GM19023 (cell line): ENCODE measurements at regions not wholly inside any gene's neighbourhood (a gene's known extent, or its start where the extent isn't known, plus 50 kb on each side); places are given as distances from the start of the nearest gene placed in this dataset.

Experiments used
- ATAC-seq: cut with Tn5 transposase; IDR thresholded peaks from one replicate; pipeline ENCODE4 v1.9.1; 2021; ENCODE audit warnings: mild to moderate bottlenecking, moderate library complexity; ENCODE audit not compliant: unreplicated experiment

GRCh38 chr18:30106356-30106755, 936.2 kb downstream of the DSC3 start:
- no peak for ATAC-seq

- no peak for ATAC-seq
Measured at GRCh38 chr18:30103881-30104280, 938.7 kb downstream of the DSC3 start.

GRCh38 chr18:30096796-30097195, 945.7 kb downstream of the DSC3 start:
- no peak for ATAC-seq

- no peak for ATAC-seq
Measured at GRCh38 chr18:30094556-30094955, 948.0 kb downstream of the DSC3 start.

GRCh38 chr18:30093376-30093775, 949.2 kb downstream of the DSC3 start:
- no peak for ATAC-seq

GRCh38 chr18:30088238-30089015, 954.1 kb downstream of the DSC3 start:
- ATAC-seq: no peak

GRCh38 chr18:30086351-30086750, 956.2 kb downstream of the DSC3 start:
- no peak for ATAC-seq

- no peak for ATAC-seq
Measured at GRCh38 chr18:30081122-30081521, 961.4 kb downstream of the DSC3 start.

- ATAC-seq: no peak
Measured at GRCh38 chr18:30072609-30073385, 969.7 kb downstream of the DSC3 start.

GRCh38 chr18:30066288-30066687, 976.3 kb downstream of the DSC3 start:
- ATAC-seq: no peak

GRCh38 chr18:30057398-30057797, 985.1 kb downstream of the DSC3 start:
- no peak for ATAC-seq

GRCh38 chr18:30056528-30056927, 986.0 kb downstream of the DSC3 start:
- ATAC-seq: no peak

GRCh38 chr18:30044496-30044895, 998.0 kb downstream of the DSC3 start:
- no peak for ATAC-seq

- no peak for ATAC-seq
Measured at GRCh38 chr18:30039201-30039600, 1003.3 kb downstream of the DSC3 start.

GRCh38 chr18:30034818-30035217, 1007.7 kb downstream of the DSC3 start:
- ATAC-seq: no peak

GRCh38 chr18:30016179-30016578, 1026.4 kb downstream of the DSC3 start:
- ATAC-seq: no peak

- no peak for ATAC-seq
Measured at GRCh38 chr18:30004965-30005364, 1037.6 kb downstream of the DSC3 start.

GRCh38 chr18:29982218-29982617, 1060.3 kb downstream of the DSC3 start:
- no peak for ATAC-seq

- no peak for ATAC-seq
Measured at GRCh38 chr18:29979881-29980280, 1062.7 kb downstream of the DSC3 start.

GRCh38 chr18:29969876-29970275, 1072.7 kb downstream of the DSC3 start:
- ATAC-seq: no peak

GRCh38 chr18:29962579-29962978, 1080.0 kb downstream of the DSC3 start:
- no peak for ATAC-seq

- ATAC-seq: no peak
Measured at GRCh38 chr18:29960539-29960938, 1082.0 kb downstream of the DSC3 start.
